ENCODE measurements at regions not wholly inside any gene's neighbourhood (a gene's known extent, or its start where the extent isn't known, plus 50 kb on each side); places are given as distances from the start of the nearest gene placed in this dataset.

- Histone ChIP-seq H3K4me1 (ENCODE audit: insufficient read depth, low read length) (no peaks in the 10 kb centered on the region), H3K9me3 (ENCODE audit: low read depth, low read length) (no peaks in the 10 kb centered on the region), H3K4me3 (ENCODE audit: low read length) (no peak overlapping the region), H3K27me3 (ENCODE audit: insufficient read depth, low read length) (no peaks in the 10 kb centered on the region)
These were observed 100.2 kb upstream of the DMAC1 start for GRCh38 chr9:7899753-7900152.

DNA sequence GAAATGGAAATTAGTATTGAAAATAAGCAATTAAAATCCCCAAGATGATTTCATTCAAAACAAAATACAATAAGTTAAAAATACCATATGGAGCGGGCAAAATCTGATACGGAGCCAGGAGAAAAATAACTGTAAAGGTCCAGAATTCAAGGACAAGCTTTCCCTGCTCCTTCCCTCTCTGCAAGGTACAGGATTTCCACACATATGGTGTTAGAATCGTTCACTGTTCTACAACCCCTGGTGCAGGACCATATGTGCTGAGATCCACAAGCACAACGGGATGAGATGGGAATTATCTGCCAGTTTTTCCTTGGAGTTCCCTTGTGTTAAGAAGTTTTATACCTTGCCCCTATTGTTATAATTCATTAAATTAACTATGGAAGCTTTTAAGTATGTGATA lies 94.7 kb upstream of the DMAC1 start:
- H3K4me1 ChIP-seq (ENCODE audit: insufficient read depth, low read length): no peaks in the 10 kb centered on the region
- no peak overlapping the region for H3K4me3 ChIP-seq (ENCODE audit: low read length)
- no peaks in the 10 kb centered on the region for H3K9me3 ChIP-seq (ENCODE audit: low read depth, low read length)
- H3K27me3 ChIP-seq (ENCODE audit: insufficient read depth, low read length): no peaks in the 10 kb centered on the region

DNA sequence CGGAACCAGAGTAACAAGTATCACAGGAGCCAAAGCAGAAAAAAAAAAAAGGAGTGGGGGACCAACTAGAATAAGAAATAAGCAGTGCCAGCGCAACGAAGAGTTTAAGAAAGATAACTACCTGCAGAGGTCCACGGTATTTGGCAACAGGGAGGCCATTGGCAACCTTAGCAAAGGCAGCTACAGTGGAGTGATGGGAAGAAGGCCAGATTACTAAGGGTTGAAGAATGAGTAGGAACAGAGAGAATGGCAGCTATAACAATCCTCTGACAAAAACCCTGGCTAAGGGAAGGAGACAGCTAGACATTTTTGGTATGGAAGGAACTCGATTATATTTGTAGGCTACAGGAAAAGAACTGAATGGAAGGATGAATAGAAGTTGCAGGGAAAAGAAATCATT lies 93.4 kb upstream of the DMAC1 start:
- H3K9me3 ChIP-seq (ENCODE audit: low read depth, low read length): no peaks in the 10 kb centered on the region
- H3K27me3 ChIP-seq (ENCODE audit: insufficient read depth, low read length): no peaks in the 10 kb centered on the region
- no peak overlapping the region for H3K4me3 ChIP-seq (ENCODE audit: low read length)
- no peaks in the 10 kb centered on the region for H3K4me1 ChIP-seq (ENCODE audit: insufficient read depth, low read length)

DNA sequence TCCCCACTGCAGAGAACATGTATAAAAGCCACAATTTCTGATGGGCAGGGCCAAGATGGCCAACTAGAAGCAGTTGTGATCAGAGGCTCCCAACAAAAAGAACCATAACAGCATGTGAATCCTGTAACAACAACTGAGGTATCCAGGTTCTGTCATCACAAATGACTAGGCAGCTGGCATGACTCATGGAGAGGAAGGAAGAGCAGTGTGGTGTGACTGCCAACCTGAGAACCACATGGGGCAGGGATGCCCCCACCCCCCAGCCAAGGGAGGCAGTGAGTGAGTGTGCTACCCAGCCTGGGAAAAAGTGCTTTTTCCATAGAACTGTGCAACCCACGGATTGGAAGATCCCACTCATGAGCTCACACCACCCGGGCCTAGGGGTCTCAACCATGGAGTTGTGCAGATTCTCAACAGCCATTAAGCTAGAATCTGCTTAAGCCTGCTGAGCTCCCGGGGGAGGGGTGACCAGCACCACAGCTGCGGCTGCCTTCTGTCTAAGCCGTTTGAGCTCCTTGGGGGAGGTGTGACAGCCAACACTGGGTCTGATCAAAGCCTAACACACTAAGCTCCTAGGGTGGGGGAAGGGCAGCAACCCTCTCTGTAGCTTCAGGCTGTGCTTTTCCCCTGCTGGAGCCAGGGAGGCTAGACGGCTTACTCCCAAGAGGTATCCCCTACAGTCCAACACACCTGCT lies 80.1 kb upstream of the DMAC1 start:
- no peaks in the 10 kb centered on the region for H3K9me3 ChIP-seq (ENCODE audit: low read depth, low read length)
- H3K4me3 ChIP-seq (ENCODE audit: low read length): no peak overlapping the region
- no peaks in the 10 kb centered on the region for H3K27me3 ChIP-seq (ENCODE audit: insufficient read depth, low read length)
- H3K4me1 ChIP-seq (ENCODE audit: insufficient read depth, low read length): peaks cover 3% of the 10 kb centered on the region

GRCh38 chr9:7871977-7872730 lies 72.6 kb upstream of the DMAC1 start:
- Histone ChIP-seq H3K4me1 (ENCODE audit: insufficient read depth, low read length) (no peaks in the 10 kb centered on the region), H3K27me3 (ENCODE audit: insufficient read depth, low read length) (no peaks in the 10 kb centered on the region), H3K4me3 (ENCODE audit: low read length) (no peak overlapping the region), H3K9me3 (ENCODE audit: low read depth, low read length) (no peaks in the 10 kb centered on the region)

DNA sequence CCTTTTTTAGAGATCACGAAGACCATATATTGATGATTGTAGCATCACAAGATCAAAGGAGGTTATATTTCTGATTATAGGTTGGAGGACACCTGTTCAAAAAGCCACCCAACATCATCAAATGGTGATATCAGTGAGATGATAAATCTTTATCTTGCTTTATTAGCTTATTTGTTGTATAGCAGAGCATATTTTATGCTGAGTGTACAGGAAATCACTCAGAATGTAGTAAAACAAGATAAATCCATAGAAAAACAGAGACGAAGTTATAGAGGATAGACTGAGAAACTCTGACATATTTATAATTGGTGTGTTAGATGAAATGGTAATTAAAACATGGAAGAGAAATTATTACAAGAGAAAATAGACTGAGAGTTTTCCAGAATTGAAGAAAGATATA lies 69.8 kb upstream of the DMAC1 start:
- Histone ChIP-seq H3K9me3 (ENCODE audit: low read depth, low read length) (no peaks in the 10 kb centered on the region), H3K4me1 (ENCODE audit: insufficient read depth, low read length) (no peaks in the 10 kb centered on the region), H3K4me3 (ENCODE audit: low read length) (no peak overlapping the region), H3K27me3 (ENCODE audit: insufficient read depth, low read length) (no peaks in the 10 kb centered on the region)

DNA sequence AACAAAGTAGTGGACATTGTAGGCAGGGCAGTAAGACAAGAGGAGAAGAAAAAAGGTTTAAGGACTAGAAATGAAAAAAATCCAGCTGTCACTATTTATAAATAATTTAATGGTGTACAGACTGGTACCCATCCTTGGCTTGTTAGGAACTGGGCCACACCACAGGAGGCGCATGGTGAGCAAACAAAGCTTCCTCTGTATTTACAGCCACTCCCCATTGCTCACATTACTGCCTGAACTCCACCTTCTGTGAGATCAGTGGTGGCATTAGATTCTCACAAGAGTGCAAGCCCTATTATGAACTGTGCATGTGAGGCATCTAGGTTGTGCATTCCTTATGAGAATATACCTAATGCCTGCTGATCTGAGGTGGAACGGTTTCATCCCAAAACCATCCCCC lies 62.6 kb upstream of the DMAC1 start:
- Histone ChIP-seq H3K4me1 (ENCODE audit: insufficient read depth, low read length) (no peaks in the 10 kb centered on the region), H3K9me3 (ENCODE audit: low read depth, low read length) (peaks cover 4% of the 10 kb centered on the region), H3K27me3 (ENCODE audit: insufficient read depth, low read length) (no peaks in the 10 kb centered on the region), H3K4me3 (ENCODE audit: low read length) (no peak overlapping the region)

GRCh38 chr9:7861086-7861485 lies 61.5 kb upstream of the DMAC1 start:
- Histone ChIP-seq H3K4me3 (ENCODE audit: low read length) (no peak overlapping the region), H3K9me3 (ENCODE audit: low read depth, low read length) (peaks cover 4% of the 10 kb centered on the region), H3K27me3 (ENCODE audit: insufficient read depth, low read length) (no peaks in the 10 kb centered on the region)

GRCh38 chr9:7860335-7860709 lies 60.7 kb upstream of the DMAC1 start:
- Histone ChIP-seq H3K9me3 (ENCODE audit: low read depth, low read length) (peaks cover 4% of the 10 kb centered on the region), H3K4me3 (ENCODE audit: low read length) (no peak overlapping the region), H3K27me3 (ENCODE audit: insufficient read depth, low read length) (no peaks in the 10 kb centered on the region), H3K4me1 (ENCODE audit: insufficient read depth, low read length) (no peaks in the 10 kb centered on the region)

More at GRCh38 chr9:7861086-7861485, 61.5 kb upstream of the DMAC1 start:
- no peaks in the 10 kb centered on the region for H3K4me1 ChIP-seq (ENCODE audit: insufficient read depth, low read length)

GRCh38 chr9:7859701-7860334 lies 60.2 kb upstream of the DMAC1 start:
- Histone ChIP-seq H3K4me1 (ENCODE audit: insufficient read depth, low read length) (no peaks in the 10 kb centered on the region), H3K27me3 (ENCODE audit: insufficient read depth, low read length) (no peaks in the 10 kb centered on the region), H3K9me3 (ENCODE audit: low read depth, low read length) (peaks cover 4% of the 10 kb centered on the region), H3K4me3 (ENCODE audit: low read length) (no peak overlapping the region)

- H3K9me3 ChIP-seq (ENCODE audit: low read depth, low read length): peaks cover 4% of the 10 kb centered on the region
- no peaks in the 10 kb centered on the region for H3K4me1 ChIP-seq (ENCODE audit: insufficient read depth, low read length)
- no peak overlapping the region for H3K4me3 ChIP-seq (ENCODE audit: low read length)
- H3K27me3 ChIP-seq (ENCODE audit: insufficient read depth, low read length): no peaks in the 10 kb centered on the region
These were observed 58.6 kb upstream of the DMAC1 start for GRCh38 chr9:7858166-7858565.

GRCh38 chr9:7854763-7855162 lies 55.2 kb upstream of the DMAC1 start:
- Histone ChIP-seq H3K9me3 (ENCODE audit: low read depth, low read length) (no peaks in the 10 kb centered on the region), H3K4me1 (ENCODE audit: insufficient read depth, low read length) (no peaks in the 10 kb centered on the region), H3K4me3 (ENCODE audit: low read length) (no peak overlapping the region), H3K27me3 (ENCODE audit: insufficient read depth, low read length) (no peaks in the 10 kb centered on the region)
